Inflammatory macrophage treated with lipopolysaccharide for 1 hour (primary cell): ENCODE measurements at regions not wholly inside any gene's neighbourhood (a gene's known extent, or its start where the extent isn't known, plus 50 kb on each side); places are given as distances from the start of the nearest gene placed in this dataset.
A peak's percentile ranks its signal among the peaks of the same experiment; 100 is the strongest.

Experiments
- DNase-seq, 2 donors: peaks; one replicate each; pipeline ENCODE4 v3.0.0-alpha.2; 2020 to 2022

DNA sequence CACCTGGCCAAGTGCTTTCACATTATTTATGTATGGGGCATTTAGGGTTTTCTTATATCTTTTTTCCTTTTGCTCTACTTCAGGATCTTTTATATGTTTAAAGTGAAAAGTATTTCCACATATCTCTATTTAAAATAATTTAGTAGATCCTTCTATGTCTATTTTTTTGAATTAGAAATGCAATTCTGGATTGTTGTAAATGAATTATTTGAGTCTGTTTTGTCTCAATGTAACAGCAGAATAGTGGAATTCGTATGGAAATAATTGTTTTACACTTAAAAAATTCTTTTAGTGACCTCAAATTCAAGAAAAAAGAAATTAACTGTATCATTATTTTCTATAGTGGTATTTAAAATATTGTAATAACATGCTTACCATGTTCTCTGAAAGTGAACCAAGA, 126.5 kb upstream of the HDAC9 start:
- no peak for DNase-seq

DNA sequence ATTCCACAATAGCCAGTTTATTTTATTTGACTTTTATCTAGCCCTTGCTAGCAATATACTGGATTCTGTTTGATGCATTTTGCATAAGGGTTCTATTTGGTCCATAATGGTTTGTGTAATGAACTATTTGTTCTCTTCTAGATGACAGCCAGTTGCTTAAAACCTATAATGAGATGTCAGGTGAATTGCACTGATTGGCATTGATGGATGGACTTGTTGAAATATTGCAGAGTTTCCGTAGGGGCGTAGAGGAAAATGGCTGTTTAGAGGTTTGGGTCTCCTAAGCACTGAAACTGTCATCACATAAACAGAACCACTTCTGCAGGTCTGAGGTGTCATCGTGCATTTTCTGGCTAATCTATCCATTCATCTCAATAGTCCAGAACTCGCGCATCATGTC, 124.9 kb upstream of the HDAC9 start:
- no peak for DNase-seq

DNA sequence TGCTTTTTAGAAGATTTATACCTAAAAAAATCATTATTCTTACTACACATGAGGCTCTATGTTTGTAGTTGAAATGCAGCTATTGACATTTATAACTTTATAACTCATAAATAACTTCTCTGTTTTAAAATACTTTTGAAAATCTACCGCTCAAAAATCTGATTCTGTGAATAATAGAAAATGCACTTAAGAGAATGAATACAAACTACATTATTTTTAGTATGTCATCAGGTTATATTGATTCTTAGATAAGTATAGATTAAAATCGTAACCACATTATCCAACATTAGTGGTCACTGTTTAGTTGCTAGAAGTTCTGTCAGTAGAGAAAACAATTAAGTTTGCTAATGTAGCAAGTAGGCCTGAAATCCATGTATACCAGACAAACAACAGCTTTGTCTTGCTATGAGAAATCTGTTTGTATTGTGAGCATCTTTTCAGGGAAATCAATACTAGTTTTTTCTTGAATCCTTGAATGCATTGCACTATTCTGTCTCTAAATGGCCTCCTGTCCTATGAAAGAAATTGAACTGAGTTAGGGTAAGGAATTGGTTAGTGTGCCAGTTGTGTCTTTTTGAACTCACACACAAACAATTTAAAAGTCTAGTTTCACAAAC, 116.5 kb upstream of the HDAC9 start:
- DNase-seq, result no peak

DNA sequence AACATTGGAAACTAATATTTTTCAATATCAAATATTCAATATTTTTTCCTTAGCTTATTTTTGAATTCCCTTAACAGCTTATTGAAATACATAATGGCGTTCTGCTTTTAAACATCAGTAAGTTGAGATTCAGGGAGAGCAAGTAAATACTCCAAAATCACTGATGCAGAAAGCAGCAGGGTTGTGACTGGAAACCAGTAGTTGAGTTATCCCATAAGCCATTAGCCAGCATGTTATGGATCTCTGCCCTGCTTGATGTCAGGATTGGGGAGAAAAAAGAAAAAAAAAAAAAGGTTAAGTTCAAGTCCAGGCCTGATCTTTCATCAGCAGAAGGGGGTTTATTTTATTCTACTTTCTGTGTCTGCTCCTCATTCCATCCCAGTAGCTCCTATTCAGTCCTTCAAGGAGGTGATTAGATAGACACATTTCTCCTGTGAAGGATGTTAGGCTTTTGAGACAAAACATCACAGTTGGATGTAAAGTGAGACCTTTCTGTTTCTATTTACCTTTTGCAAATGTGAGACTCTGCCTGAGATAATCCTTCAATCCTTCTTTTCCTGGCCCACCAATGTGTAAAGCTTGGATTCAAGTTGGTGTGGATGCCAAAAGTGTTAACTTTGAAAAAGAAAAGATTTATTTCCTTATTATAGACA, 110.9 kb upstream of the HDAC9 start:
- no peak for DNase-seq

DNA sequence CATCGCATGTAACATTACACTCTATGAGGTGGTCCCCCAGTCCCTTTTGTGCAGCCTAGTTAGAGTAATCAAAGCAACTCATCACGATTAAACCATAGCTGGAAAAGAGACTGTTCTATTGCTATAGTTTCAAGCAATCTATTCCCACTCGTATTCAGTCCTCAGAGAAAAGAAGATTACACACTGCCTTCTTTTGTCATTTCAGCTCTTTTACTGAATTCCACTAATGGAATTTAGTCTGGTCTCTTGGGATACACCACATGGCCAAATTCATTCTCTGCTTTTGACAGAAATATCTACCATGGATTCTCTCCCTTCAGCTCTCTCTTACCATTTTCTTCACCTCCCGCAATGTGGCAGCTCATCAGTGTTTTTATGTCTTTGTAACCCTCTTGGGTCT, 108.9 kb upstream of the HDAC9 start:
- DNase-seq, result no peak

DNA sequence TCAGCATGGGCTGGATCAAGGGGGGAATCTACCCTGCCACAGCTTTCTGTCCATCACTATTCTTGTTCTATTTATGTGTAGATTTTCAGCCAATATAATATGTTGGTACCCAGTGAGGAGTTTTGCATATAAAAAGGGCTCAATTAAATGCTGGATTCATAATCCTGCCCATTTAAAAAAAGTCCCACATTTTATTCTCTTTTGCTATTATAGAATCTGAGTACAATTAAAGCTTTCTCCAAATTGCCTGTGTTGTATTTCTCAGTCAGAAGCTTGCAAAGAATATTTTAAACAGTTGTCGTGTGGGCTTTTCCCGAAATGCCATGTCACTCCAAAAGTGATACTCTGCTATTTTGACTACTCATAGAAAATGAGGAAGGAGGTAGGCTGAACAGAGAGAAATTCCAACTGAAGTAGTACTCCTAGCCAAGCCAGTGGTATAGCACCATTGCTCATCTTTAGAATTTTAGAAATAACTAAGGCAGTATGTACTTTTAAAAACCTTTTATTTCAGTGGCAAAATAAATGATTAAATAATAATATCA, 108.3 kb upstream of the HDAC9 start:
- peak; percentile 70 to 71 for DNase-seq

DNA sequence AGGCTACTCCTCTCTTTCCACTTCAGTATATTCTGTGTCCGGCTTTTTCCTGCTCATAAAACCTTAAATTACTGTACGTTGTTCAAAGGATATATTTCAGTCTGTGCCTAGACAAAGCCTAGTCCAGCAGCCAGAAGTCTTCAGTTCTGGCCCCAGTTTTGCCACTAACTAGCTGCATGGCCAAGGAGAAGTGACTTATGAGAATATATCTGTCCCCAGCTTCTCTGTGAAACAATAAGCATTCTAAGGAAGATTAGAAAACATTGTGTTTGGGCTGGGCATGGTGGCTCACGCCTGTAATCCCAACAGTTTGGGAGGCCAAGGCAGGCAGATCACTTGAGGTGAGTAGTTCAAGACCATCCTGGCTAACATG, 105.0 kb upstream of the HDAC9 start:
- DNase-seq, result no peak

DNA sequence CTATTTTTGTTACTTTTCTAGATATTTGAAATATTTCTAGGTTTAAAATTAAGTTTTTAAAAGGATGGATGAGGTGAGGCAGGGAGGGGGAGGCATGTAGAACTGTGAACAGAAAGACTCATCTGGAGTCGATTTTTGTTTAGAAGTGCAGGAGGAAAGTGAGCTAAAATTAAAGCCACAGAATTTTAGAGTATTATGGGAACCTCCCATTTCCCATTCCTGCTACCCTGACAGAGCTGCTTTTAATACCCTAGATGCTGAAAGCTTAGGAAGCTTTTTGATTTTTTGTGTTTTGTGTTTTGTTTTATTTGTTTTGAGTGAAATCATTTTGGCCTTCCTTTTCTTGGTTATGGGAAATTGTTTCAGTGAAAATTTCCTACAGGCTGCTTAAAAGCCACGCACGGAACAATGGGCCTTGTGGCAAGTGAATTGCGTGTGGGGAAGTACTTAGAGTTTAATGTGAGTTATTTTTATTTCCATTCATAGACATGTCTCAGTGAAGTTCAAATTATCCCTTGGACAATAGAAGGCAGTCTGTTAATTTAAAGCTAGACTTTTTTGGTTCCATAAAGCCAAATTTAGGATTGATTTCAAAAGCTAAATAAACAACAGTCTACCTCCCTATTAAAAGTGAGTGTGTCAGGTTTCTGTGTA, 102.0 kb upstream of the HDAC9 start:
- no peak for DNase-seq

DNA sequence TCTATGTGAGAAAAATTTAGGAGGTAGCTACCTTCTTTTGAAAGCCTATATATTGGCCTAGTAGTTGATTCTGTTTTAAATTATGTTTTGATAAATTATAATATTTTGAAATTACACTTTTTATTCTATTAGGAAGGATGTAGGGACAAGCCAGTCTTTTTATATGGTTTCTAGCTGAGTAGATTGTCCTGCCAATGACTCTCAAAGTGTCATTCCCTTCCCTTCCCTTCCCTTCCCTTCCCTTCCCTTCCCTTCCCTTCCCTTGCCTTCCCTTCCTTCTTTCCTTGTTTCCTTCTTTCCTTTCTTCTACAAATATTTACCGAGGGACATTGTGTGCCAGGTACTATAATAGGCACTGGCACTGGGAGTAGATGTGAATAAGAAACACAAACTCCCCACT, 99.7 kb upstream of the HDAC9 start:
- no peak for DNase-seq

DNA sequence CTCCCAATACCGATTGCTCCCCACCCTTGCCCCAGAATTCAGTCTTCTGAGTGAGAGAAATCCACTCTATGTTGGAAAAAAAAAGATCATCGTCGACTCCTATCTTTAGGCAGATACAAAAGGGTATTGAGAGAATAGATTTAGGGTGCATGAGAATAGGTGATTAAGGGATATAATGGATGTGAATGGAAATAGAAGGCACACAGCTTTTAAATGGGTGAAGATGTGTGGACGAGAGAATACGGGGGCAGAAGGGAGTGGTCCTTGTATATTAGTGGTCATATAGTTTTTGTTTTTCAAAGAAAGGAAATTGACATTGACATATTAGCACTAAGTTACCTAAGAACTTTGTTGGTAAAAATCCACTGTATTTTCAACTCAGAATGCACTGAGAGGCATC, 98.6 kb upstream of the HDAC9 start:
- no peak for DNase-seq

DNA sequence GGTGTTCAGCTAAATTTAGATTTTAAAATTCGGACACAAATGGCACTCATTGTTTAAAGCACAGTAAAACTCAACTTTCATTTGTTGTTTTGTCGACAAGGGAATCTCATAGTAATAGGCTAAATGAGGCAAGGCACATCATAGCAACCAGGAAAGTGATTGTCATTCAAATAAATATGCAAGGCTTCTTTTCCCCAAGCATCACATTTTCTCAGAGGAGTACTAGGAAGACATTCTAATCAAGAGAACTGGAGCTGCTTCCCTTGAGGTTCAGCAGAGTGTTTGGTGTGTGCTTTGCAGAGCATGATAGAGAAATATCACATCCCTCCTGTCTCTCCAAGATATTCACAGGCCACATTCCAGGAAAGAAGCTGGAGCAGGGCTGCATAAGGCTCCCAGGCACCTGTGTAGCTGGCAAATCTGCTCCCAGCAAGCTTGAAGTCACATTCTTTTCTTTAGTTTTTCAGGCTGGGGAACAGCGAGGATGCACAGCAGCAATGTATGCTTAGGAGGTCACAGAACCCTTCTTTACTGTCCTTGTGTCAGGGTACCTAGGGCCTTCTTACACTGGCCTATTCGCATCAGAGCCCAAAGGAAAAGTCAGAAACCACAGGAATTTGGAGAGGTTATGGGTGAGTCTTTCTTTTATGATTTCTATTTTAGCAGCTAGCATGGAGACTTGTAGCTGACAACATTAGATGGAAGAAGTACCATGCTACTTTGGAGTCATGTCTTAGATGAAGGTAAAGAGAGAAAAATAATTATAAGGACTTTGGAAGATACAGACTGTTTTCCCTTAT, 95.9 kb upstream of the HDAC9 start:
- DNase-seq, result no peak

DNA sequence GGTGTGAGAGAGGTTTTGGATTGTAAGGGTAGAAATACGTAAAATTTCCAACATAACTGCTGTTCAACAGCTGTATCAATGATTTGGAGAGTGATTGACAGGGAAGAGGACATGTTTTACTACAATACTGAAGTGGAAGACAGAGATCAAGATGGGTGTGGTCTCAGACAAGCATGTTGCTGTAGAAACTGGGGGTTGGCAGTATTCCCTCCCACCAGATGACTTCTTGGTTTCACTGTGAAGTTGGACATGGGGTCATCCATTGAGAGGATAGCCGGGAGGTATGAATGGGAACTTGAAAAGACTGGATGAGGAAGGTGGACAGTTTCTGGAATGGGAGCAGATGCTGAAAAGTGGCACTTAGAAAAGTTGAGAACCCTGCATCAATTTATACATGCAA, 95.3 kb upstream of the HDAC9 start:
- no peak for DNase-seq

DNA sequence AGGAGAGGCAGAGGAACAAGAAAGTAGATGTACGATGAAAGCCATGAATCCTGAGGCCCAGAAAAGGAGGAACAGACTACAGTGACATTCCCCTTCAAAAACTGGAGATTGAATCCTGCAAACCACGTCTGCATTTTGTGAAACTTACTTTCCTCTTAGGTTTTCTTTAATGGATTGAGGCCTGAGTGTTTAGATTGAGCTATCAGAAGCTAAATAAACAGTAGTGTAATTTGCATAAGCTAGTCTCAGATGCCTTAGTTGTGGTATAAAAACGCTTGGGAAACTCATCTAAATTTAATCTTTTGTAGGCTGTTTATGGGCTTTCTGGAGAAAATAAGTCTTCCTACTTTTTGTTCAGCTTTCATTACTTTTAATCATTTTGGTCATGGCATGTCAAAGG, 94.8 kb upstream of the HDAC9 start:
- DNase-seq, result no peak

DNA sequence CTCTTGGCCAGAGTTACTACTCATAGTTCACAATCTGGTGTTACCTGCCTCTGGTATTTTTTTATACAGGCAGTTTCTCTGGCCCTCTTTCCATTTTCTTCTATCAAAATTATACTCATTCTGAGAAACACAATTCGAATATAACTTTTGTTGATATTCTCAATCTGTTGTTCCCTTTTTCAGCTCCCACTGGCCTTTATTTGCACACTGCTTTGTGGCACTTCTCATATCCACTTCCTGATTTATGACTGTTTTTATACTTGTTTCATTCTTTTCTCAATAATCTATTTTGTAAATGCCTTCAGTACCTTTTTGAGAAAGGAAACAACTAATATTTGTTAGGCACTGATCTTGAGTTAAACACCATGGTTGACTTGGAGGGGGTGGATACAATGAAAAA, 93.8 kb upstream of the HDAC9 start:
- DNase-seq, result peak; percentile 63 to 69

DNA sequence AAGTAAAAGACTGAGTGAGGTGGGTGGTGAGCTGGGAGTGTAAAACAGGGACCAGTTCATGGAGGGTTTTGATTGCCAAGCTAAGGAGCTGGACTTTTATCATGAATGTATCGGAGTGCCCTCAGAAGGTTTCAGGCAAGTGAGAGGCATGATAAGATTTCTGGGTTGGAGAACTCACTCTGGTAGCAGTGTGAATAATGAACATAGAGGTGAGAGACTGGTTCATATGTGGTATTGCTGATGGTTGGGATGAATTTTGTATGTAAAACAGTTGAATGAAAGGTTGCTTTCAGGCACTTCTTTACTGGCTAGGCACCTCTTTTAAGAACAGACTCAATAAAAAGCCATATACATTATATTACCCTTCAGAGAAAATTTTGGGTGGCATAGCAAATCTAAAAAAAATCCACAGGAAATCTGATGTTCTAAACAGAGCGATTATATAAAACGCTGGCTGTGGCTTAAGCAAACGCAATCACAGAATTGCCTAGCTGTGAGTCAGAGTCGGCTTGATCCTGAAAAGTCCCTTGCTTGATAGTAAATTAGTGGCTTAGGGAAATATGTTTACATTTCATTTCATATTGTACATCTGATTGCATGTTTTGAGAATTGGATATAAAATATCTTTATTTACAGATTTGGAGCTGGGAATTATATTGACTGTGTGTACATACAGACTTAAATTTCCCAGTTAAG, 92.9 kb upstream of the HDAC9 start:
- peak; percentile 89 to 91 for DNase-seq

DNA sequence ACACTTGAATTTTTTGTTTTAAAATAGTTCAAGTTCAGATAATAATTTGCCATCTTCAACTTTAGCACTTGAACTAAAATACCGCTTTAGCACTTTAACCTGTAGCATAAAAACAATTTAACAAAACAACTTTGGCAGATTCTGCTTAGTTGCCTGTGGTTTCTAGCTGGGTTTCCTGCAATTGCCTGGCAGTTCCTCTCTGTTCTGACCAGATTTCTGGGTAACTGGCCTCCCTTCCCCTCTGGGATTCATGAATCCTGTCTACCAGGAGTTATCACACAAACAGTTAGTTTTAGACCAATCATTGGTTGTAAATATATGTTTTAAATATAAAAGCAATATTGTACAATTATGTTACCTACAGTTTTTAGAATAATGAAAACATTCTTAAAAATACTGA, 89.8 kb upstream of the HDAC9 start:
- peak in 1 of 2 donors; percentile 53 for DNase-seq

DNA sequence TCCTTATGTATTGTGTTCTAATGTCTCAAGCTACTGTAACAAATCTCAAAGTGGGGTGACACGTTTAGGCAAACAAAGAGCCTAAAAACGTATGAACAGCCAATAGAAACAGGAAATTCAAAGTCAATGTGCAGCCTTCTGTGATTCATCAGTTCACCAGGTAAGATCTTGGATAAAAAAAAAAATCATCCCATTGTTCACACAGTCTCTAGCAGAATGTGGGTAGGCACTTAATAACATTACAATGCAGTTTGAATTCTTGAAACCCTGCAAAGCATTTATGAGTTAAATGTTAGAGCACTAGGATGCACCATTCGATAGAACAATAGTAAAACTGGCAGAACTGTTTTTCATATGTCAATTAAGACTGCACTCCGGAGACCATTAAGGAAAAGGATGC, 88.2 kb upstream of the HDAC9 start:
- DNase-seq, result no peak

DNA sequence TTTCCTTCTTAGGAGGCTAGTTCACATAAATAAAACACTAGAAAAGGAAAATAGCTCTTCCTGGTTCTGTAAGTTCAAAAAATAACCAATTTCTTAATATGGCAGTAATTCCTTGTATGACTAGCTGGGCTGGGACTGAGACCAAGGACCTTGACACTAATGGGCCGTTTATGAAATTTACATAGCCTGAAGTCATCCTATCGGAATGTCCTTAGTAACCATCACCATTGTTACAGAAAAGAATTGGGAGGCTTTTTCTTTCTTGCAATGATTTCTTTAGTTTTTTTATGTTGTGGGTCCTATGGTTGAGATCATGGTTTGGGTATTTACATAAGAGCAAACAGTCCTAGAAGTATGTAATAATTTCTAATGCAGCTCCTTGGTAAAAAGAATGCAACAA, 87.1 kb upstream of the HDAC9 start:
- DNase-seq, result no peak

DNA sequence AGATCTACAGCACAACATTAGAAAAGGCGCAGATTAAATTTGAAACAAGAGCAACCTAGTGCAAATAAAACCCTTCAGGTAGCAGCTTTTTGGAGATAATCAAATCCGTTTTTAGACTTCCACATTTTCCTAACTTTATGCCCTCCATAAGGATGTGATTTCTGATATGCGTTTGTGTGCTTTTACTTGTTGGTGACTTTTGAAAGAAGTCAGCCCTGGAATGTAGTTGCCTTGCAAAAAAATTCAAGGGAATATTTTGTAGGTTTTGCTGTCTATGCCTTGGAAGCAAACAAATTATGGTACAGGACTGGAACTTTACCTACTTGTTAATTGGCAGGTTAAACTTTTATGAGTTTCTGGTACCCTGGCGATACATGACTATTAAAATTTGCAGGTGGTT, 86.7 kb upstream of the HDAC9 start:
- no peak for DNase-seq

DNA sequence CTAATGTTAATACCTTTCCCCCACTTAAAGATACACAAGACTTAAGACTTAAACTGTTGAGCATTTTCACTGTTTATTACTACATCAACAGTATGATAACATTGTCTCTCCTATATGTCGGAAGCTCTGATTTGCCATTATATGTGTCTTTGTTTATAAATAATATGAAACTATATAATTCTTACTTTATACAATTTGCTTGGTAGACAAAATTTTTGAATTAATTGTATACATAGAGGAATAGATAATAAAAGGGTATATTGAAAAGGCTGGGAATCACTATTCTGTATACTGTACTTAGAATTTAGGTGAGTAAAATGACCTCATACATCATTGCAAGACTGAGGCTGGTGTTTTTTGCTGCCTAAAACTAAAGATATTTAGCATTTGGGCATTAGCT, 82.1 kb upstream of the HDAC9 start:
- DNase-seq, result no peak

DNA sequence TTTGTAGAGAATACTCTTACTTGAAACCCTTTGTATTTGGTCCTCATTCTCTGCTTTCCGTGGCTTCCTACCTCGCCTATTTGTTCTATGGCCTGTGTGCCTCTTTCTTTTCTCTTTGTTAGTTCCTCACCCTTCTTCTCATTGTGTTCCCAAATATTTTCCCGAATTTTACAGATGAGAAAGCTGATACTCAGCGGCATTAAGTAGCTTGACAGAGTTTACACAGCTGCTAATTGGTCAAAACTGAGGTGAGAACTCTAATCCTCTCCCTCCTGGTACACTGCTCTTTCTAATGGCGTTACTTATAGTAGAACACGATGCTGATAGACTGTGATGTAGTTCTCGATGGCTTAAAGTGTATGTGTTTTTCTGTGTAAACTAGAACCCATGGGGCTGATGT, 80.7 kb upstream of the HDAC9 start:
- no peak for DNase-seq

DNA sequence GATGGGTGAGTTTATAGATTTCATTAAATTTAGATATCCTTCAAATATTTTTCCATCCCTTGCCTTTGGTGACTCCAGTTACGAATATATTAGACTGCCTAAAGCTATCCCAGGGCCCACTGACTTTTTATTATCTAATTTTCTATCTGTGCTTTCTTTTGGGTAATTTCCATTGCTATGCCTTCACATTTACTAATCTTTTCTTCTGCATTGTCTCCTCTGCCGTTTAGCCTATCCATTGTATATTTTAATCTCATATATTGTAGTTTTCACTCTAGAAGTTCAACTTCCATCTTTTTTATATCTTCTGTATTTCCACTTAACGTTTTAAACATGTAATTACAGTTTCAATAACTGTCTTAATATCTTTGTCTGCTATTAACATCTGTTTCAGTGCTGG, 78.6 kb upstream of the HDAC9 start:
- DNase-seq, result no peak

DNA sequence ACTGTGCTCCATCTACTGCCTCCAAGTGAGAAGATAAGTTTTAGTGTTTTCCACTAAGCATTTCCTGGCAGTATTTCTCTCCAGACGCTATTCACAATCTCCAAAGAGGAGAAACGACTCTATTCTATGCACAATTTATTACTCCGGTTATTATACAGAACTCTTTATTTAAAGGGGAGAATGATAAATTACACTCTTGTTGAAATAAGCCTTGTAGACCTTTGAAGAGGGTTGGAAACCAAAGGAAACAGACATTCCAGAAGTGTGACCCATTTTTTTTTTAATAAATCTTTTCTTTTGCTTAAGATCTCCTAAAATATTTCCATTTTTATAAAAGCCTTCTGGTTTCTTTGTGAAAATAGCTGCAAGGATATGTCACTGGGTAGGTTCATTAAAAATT, 76.1 kb upstream of the HDAC9 start:
- no peak for DNase-seq
